D721Med (cell line): ENCODE measurements at regions not wholly inside any gene's neighbourhood (a gene's known extent, or its start where the extent isn't known, plus 50 kb on each side); places are given as distances from the start of the nearest gene placed in this dataset.

Experiments used
- DNase-seq: peaks from one replicate; pipeline ENCODE4 v3.0.0; 2011; ENCODE audit warnings: low spot score; ENCODE audit not compliant: insufficient read length
- FAIRE-seq: peaks from 2 replicates; lab custom pipeline; 2011; peaks lifted over from hg19 to GRCh38; lab: Jason Lieb, UNC
- TF ChIP-seq, protein P1 (sequence below): IDR thresholded peaks from 2 replicates; pipeline ENCODE4 v1.5.1; 2012; ENCODE audit warnings: mild to moderate bottlenecking, control low read depth; ENCODE audit not compliant: insufficient read depth; ENCODE audit errors: missing control alignments

DNA sequence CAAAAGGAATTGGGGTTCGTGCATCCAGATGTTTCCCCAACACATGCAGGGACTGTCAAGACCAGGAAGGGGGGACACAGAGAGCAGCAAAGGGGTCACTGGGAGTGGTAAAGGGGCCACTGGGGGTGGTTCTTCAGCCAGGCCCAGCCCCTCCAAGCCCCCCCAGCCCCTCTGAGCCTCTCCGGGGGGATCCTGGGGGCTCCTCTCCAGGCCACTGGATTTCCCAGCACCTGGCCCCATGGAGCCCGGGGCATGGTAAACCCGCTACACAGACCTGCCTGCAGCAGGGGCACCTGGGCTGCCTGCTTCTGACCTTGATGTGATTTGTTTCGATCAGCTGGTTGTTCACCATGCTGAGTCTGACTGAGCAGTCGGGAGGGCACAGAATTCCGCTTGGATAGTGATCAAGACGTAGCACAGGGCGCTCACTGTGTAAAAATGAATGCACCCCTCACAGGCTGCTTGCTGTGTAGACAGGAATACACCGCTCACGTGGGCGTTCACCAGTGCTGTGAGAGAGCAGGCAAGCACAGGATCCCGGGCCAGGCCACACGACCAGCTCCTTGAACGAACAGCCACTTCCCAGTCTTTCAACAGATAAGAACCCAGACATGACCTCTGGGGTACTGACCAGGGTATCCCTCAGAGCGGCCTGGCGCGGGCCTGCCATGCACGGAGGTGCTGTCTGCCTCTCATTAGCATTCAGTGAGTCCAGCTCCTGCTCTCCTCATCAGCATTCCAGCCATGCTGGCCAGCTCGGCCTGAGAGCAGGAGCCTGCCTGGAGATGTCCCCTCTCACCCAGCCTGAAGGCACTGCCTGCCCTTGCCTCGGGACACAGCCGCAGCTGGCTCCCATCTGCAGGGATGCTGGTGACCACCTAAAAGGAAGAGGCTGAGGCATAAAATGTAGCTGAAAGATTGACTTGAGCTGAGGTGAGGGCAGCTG lies 73.3 kb upstream of the OTOS start:
- TF ChIP-seq, protein P1, sequence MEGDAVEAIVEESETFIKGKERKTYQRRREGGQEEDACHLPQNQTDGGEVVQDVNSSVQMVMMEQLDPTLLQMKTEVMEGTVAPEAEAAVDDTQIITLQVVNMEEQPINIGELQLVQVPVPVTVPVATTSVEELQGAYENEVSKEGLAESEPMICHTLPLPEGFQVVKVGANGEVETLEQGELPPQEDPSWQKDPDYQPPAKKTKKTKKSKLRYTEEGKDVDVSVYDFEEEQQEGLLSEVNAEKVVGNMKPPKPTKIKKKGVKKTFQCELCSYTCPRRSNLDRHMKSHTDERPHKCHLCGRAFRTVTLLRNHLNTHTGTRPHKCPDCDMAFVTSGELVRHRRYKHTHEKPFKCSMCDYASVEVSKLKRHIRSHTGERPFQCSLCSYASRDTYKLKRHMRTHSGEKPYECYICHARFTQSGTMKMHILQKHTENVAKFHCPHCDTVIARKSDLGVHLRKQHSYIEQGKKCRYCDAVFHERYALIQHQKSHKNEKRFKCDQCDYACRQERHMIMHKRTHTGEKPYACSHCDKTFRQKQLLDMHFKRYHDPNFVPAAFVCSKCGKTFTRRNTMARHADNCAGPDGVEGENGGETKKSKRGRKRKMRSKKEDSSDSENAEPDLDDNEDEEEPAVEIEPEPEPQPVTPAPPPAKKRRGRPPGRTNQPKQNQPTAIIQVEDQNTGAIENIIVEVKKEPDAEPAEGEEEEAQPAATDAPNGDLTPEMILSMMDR: no peak
- no peak for FAIRE-seq
- no peak for DNase-seq

DNA sequence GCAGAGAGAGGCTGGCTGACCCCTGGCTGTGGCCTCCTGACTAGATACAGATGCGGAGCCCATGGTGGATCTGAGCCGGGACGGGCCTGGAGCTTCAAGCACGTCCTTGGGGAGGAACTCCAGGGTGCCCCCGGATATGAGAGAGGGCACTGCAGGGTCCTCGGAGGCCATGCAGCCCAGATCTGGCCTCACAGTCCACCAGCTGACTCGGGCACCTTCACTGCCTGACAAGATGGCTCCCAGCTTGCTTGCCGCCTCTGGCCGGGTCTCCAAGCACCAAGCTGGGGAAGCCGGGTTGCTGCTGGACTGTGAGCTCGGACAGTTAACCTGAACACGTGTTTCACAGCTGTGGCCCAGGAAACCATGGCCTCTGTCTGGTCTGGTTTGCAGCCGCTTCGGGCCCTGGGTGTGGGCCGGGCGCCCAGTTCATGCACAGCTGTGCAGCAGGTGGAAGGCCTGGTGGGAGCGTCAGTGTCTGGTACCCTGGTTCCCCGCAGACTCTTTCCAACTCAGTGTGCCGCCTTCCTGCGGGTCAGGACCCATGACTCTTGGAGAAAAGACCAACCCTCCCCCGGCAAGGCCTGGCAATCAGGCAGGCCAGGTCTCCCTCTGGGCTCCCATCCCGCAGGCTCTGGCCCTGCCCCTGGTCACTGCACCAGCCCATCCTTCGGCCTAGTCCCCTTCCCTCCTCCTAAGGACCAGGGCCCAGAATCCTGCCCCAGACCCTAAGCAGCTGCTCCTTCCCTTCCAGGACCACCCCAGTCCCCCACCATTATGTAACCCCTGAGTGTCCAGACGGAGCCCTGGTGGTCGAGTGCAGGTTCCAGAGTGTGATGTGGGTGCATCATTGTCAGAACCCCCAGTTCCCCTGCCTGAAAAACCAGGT lies 74.6 kb upstream of the OTOS start:
- TF ChIP-seq, protein P1: no peak
- FAIRE-seq (no peak), DNase-seq (no peak)

DNA sequence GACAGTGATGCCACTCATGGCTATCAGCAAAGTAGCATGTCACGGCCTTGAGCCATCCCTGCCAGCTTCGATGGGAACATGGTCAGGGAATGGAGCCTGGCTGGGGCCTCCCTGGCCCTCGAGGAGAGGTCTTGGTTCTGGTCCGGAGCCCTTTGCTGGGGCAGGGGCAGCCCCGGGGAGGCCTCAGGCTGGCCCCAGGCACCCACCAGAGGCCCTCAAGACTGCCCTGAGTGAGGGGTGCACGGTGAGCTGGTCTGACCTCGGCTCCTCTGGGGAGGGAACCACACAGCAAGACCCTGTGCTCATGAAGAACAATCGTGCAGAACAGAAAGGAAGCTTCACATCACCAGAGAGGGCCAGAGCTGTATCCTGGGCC lies 75.2 kb upstream of the OTOS start:
- FAIRE-seq: no peak
- TF ChIP-seq, protein P1: no peak
- no peak for DNase-seq

GRCh38 chr2:240216167-240216566 lies 75.7 kb upstream of the OTOS start:
- no peak for DNase-seq
- FAIRE-seq: no peak
- TF ChIP-seq, protein P1: no peak

DNA sequence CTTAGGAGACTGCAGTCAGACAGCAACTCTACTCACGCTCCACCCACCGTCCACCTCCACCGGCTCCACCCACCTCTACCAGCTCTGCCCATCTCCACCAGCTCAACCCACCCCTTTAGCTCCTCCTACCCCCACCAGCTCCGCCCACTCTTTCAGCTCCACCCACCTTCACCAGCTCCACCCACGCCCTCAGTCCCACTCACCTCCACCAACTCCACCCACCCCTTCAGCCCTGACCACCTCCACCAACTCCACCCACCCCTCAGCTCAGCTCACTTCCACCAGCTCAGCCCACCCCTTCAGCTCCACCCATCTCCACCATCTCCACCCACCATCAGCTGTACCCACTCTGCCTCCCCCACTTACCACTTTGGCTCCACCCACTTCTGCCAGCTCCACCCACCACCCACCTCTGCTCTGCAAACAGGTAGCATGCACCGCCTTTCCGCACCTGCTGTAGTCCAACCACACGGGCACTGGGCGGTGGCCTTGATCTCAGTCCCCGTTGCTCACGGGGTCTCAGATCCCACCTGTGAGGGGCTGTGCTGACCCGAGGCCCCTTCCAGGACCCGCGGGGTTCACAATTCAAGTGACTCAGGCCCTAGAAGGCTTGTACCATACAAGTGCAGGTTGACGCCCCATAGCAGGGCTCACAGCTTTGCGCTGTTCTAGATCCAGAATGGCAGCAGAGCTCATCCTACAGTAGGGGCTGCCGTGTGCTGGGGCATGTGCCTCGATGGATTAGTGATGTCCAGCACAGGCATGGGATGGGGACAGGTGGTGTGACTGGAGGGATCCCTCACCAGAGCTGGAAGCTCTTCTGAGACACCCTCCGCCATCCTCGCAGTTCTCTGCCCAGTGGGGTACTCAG lies 77.2 kb upstream of the OTOS start:
- FAIRE-seq (no peak), DNase-seq (no peak)
- TF ChIP-seq, protein P1: no peak

DNA sequence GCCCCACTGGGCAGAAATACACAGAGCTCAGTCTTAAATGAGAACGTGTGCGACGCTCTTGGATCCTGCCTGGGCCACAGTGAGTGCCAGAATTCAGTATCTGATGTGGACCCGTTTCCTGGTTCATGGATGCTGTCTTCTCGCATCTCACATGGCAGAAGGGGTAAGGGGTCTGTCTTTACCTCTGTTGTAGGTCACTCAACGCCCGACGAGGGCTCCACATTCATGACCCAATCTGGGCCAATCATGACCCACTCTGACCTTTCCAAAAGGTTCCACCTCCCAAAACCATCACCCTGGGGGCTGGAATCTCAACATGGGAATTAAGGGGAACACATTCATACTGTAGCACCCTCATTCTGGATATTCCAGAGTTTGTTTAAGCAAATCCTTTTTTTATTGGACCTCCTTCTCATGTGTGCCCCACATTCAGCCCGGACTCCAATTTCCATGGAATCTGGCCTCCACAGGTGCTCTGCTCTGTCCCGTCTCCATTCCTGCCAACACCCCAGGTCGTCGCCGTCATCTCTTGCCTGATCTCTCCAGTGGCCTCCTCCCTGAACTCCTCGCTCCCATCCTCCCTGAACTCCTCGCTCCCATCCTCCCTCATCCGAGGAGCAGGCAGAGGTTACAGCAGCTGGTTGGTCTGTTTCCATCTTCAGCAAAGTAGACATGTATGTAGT lies 78.9 kb upstream of the OTOS start:
- no peak for FAIRE-seq

More for the DNA sequence above, 78.9 kb upstream of the OTOS start:
- DNase-seq: no peak
- TF ChIP-seq, protein P1: no peak
